Stomach (tissue), 4 donors: ENCODE measurements at regions not wholly inside any gene's neighbourhood (a gene's known extent, or its start where the extent isn't known, plus 50 kb on each side); places are given as distances from the start of the nearest gene placed in this dataset.

Experiments used
- CTCF ChIP-seq, 7 experiments: fragments of 450-650 bp in 4 of 7; fragments of 200-600 bp in 3 of 7; sonication (generic) in 3 of 7; IDR thresholded peaks; one replicate each; pipeline ENCODE4 v1.5.1; 2016 to 2019; ENCODE audit warnings: antibody characterized with exemption in 7 of 7, control low read depth in 2 of 7, mild to moderate bottlenecking in 1 of 7
- EP300 ChIP-seq: sonication (generic); formaldehyde crosslinking; IDR thresholded peaks from one replicate; pipeline ENCODE4 v1.6.1; 2017; ENCODE audit warnings: antibody characterized with exemption
- POLR2A ChIP-seq, 4 donors: fragments of 450-650 bp; IDR thresholded peaks; one replicate each; pipeline ENCODE4 v1.6.1; 2016; ENCODE audit warnings: antibody characterized with exemption in 4 of 4, control low read depth in 2 of 4, mild to moderate bottlenecking in 1 of 4, moderate library complexity in 1 of 4
- POLR2AphosphoS5 ChIP-seq, 3 donors: sonication (generic); formaldehyde crosslinking; IDR thresholded peaks; one replicate each; pipeline ENCODE4 v1.6.1; 2016; ENCODE audit warnings: antibody characterized with exemption in 3 of 3

- TF ChIP-seq POLR2A (IDR thresholded peaks at IDR 0.05) = no peak
- TF ChIP-seq CTCF (IDR thresholded peaks at IDR 0.05) = no peak
- TF ChIP-seq EP300 = no peak
- no peak for TF ChIP-seq POLR2AphosphoS5 (IDR thresholded peaks at IDR 0.05)
Measured at GRCh38 chr6:97653517-97653916, 370.5 kb upstream of the MMS22L start.
